Stomach (tissue), 4 donors: ENCODE measurements at regions not wholly inside any gene's neighbourhood (a gene's known extent, or its start where the extent isn't known, plus 50 kb on each side); places are given as distances from the start of the nearest gene placed in this dataset.

Experiments
- CTCF ChIP-seq, 7 experiments: fragments of 450-650 bp in 4 of 7; fragments of 200-600 bp in 3 of 7; sonication (generic) in 3 of 7; IDR thresholded peaks; one replicate each; pipeline ENCODE4 v1.5.1; 2016 to 2019; ENCODE audit warnings: antibody characterized with exemption in 7 of 7, control low read depth in 2 of 7, mild to moderate bottlenecking in 1 of 7
- EP300 ChIP-seq: sonication (generic); formaldehyde crosslinking; IDR thresholded peaks from one replicate; pipeline ENCODE4 v1.6.1; 2017; ENCODE audit warnings: antibody characterized with exemption
- POLR2A ChIP-seq, 4 donors: fragments of 450-650 bp; IDR thresholded peaks; one replicate each; pipeline ENCODE4 v1.6.1; 2016; ENCODE audit warnings: antibody characterized with exemption in 4 of 4, control low read depth in 2 of 4, mild to moderate bottlenecking in 1 of 4, moderate library complexity in 1 of 4

- TF ChIP-seq CTCF (IDR thresholded peaks at IDR 0.05) = no peak
- no peak for TF ChIP-seq POLR2A (IDR thresholded peaks at IDR 0.05)
- TF ChIP-seq EP300 = no peak
Measured at GRCh38 chr15:96801576-96802150, 471.2 kb downstream of the NR2F2 start.
